H9 (cell line): ENCODE measurements at regions not wholly inside any gene's neighbourhood (a gene's known extent, or its start where the extent isn't known, plus 50 kb on each side); places are given as distances from the start of the nearest gene placed in this dataset. TPM values are rescaled to one million over a fixed set of nuclear protein-coding genes. Genes with fewer than 3 reads are reported as not detected.

Experiments used
- DNase-seq: peaks from one replicate; pipeline ENCODE4 v3.0.0-alpha.2; 2017
- H2AFZ ChIP-seq: one replicate; pipeline ENCODE4 v1.6.1; 2013; ENCODE audit warnings: mild to moderate bottlenecking, low read length, control low read depth, moderate library complexity
- H2AK5ac ChIP-seq: 2 replicates; pipeline ENCODE4 v1.6.1; 2013; ENCODE audit warnings: low read length, control low read depth, mixed read lengths; ENCODE audit not compliant: insufficient read length
- H2BK120ac ChIP-seq: one replicate; pipeline ENCODE4 v1.6.1; 2013; ENCODE audit warnings: low read depth, mild to moderate bottlenecking, low read length, control low read depth, inconsistent platforms; ENCODE audit not compliant: poor library complexity, severe bottlenecking
- H2BK12ac ChIP-seq: 2 replicates; pipeline ENCODE4 v1.6.1; 2013; ENCODE audit warnings: low read length, control low read depth, mixed read lengths, low read depth; ENCODE audit not compliant: insufficient read length
- H2BK15ac ChIP-seq: 2 replicates; pipeline ENCODE4 v1.6.1; 2013; ENCODE audit warnings: low read depth, low read length, control low read depth
- H2BK20ac ChIP-seq: one replicate; pipeline ENCODE4 v1.6.1; 2013; ENCODE audit warnings: low read depth, mild to moderate bottlenecking, low read length, control low read depth, inconsistent platforms; ENCODE audit not compliant: poor library complexity, severe bottlenecking
- H2BK5ac ChIP-seq: 2 replicates; pipeline ENCODE4 v1.6.1; 2013; ENCODE audit warnings: low read length, control low read depth, mixed read lengths; ENCODE audit not compliant: insufficient read length
- H3K14ac ChIP-seq: 2 replicates; pipeline ENCODE4 v1.6.1; 2013; ENCODE audit warnings: low read length, control low read depth; ENCODE audit not compliant: insufficient read depth
- H3K18ac ChIP-seq: 2 replicates; pipeline ENCODE4 v1.6.1; 2013; ENCODE audit warnings: low read depth, mild to moderate bottlenecking, mixed read lengths, low read length, control low read depth; ENCODE audit not compliant: insufficient read length
- H3K23ac ChIP-seq: 2 replicates; pipeline ENCODE4 v1.6.1; 2013; ENCODE audit warnings: low read length, control low read depth, mixed read lengths, low read depth; ENCODE audit not compliant: insufficient read length
- H3K23me2 ChIP-seq: 2 replicates; pipeline ENCODE4 v1.6.1; 2013; ENCODE audit warnings: low read depth, mild to moderate bottlenecking, mixed read lengths, low read length, control low read depth; ENCODE audit not compliant: insufficient read length, poor library complexity, severe bottlenecking
- H3K27ac ChIP-seq: 2 replicates; pipeline ENCODE4 v1.5.1; 2013; ENCODE audit warnings: low read length, control low read depth, mixed read lengths, low read depth; ENCODE audit not compliant: insufficient read length
- H3K27me3 ChIP-seq: 2 replicates; pipeline ENCODE4 v1.6.1; 2013; ENCODE audit warnings: low read length, control low read depth, inconsistent platforms; ENCODE audit not compliant: insufficient read depth
- H3K4ac ChIP-seq: 2 replicates; pipeline ENCODE4 v1.6.1; 2013; ENCODE audit warnings: low read depth, mild to moderate bottlenecking, control low read depth, inconsistent platforms, low read length, moderate library complexity
- H3K4me1 ChIP-seq: 2 replicates; pipeline ENCODE4 v1.6.1; 2013; ENCODE audit warnings: low read length, control low read depth, inconsistent platforms; ENCODE audit not compliant: insufficient read depth
- H3K4me2 ChIP-seq: 2 replicates; pipeline ENCODE4 v1.6.1; 2013; ENCODE audit warnings: low read length, control low read depth, mixed read lengths; ENCODE audit not compliant: insufficient read length, insufficient read depth
- H3K56ac ChIP-seq: 2 replicates; pipeline ENCODE4 v1.6.1; 2013; ENCODE audit warnings: low read depth, mild to moderate bottlenecking, mixed read lengths, low read length, control low read depth; ENCODE audit not compliant: insufficient read length
- H3K79me1 ChIP-seq: 2 replicates; pipeline ENCODE4 v1.6.1; 2013; ENCODE audit warnings: low read depth, mild to moderate bottlenecking, moderate library complexity, low read length, control low read depth, inconsistent platforms; ENCODE audit not compliant: insufficient read depth, poor library complexity, severe bottlenecking
- H3K79me2 ChIP-seq: 2 replicates; pipeline ENCODE4 v1.6.1; 2013; ENCODE audit warnings: low read length, control low read depth, inconsistent platforms; ENCODE audit not compliant: insufficient read depth
- H3K9ac ChIP-seq: 2 replicates; pipeline ENCODE4 v1.6.1; 2013; ENCODE audit warnings: low read length, control low read depth, mixed read lengths; ENCODE audit not compliant: insufficient read length; ENCODE audit errors: extremely low read depth
- H3K9me3 ChIP-seq: one replicate; pipeline ENCODE4 v1.6.1; 2013; ENCODE audit warnings: low read depth, low read length, inconsistent platforms; ENCODE audit not compliant: control insufficient read depth
- H3T11ph ChIP-seq: one replicate; pipeline ENCODE4 v1.6.1; 2013; ENCODE audit warnings: mild to moderate bottlenecking, low read length, control low read depth, inconsistent platforms
- H4K20me1 ChIP-seq: one replicate; pipeline ENCODE4 v1.6.1; 2013; ENCODE audit not compliant: control insufficient read depth, insufficient read length, insufficient read depth
- H4K5ac ChIP-seq: 2 replicates; pipeline ENCODE4 v1.6.1; 2013; ENCODE audit warnings: low read depth, mild to moderate bottlenecking, mixed read lengths, low read length, control low read depth; ENCODE audit not compliant: insufficient read length
- H4K8ac ChIP-seq: replicated peaks from 2 replicates; pipeline ENCODE4 v1.6.1; 2013; ENCODE audit warnings: low read length, control low read depth, mixed read lengths, low read depth; ENCODE audit not compliant: insufficient read length
- H4K91ac ChIP-seq: 2 replicates; pipeline ENCODE4 v1.6.1; 2013; ENCODE audit warnings: low read depth, mild to moderate bottlenecking, moderate library complexity, mixed read lengths, low read length, control low read depth; ENCODE audit not compliant: insufficient read length
- H3K27ac Mint-ChIP-seq, 3 experiments: 2 replicates in 2 of 3; 3 replicates in 1 of 3; pipeline ENCODE4 v1.8.0; 2020 to 2021; ENCODE audit warnings: mixed read lengths in 3 of 3, mild to moderate bottlenecking in 1 of 3, moderate library complexity in 1 of 3
- H3K27me3 Mint-ChIP-seq: 2 replicates; pipeline ENCODE4 v1.8.0; 2021; ENCODE audit warnings: low read depth, mild to moderate bottlenecking, moderate library complexity, mixed read lengths
- H3K36me3 Mint-ChIP-seq, 3 experiments: 2 replicates in 2 of 3; 3 replicates in 1 of 3; pipeline ENCODE4 v1.8.0; 2020 to 2021; ENCODE audit warnings: low read depth in 3 of 3, mixed read lengths in 3 of 3; ENCODE audit not compliant: insufficient read depth in 1 of 3
- H3K4me1 Mint-ChIP-seq, 2 experiments: 2 replicates each; pipeline ENCODE4 v1.8.0; 2020; ENCODE audit warnings: mixed read lengths in 2 of 2
- H3K4me3 Mint-ChIP-seq, 2 experiments: 2 replicates in 1 of 2; 3 replicates in 1 of 2; pipeline ENCODE4 v1.8.0; 2020 to 2021; ENCODE audit warnings: mild to moderate bottlenecking in 2 of 2, mixed read lengths in 2 of 2, moderate library complexity in 1 of 2
- H3K9me3 Mint-ChIP-seq, 2 experiments: 2 replicates in 1 of 2; 3 replicates in 1 of 2; pipeline ENCODE4 v1.8.0; 2020; ENCODE audit warnings: mild to moderate bottlenecking in 2 of 2, mixed read lengths in 2 of 2, moderate library complexity in 1 of 2
- WGBS: extraction: QIAGEN DNeasy Blood & Tissue Kit; methylation state at CpG from one replicate; pipeline ENCODE4 v1.1.7; 2013; ENCODE audit warnings: missing lambda C conversion rate, low lambda C conversion rate, mixed read lengths; ENCODE audit not compliant: insufficient read length; ENCODE audit errors: extremely low coverage; 5-methylcytosine and 5-hydroxymethylcytosine counted together
- microRNA-seq: library from miRNA; unstranded; fragments of <30 nt; microRNA quantifications from one replicate; pipeline ENCODE4, GENCODE V29; 2020; ENCODE audit warnings: borderline microRNAs expressed
- TF ChIP-seq, protein P1 (sequence below): fragments of 200-600 bp; sonication (generic); conservative IDR thresholded peaks from 3 replicates; pipeline ENCODE4 v1.8.0; 2021; ENCODE audit warnings: antibody characterized with exemption, mild to moderate bottlenecking

GRCh38 chr11:11672101-11672500 is 50.3 kb upstream of the GALNT18 start:
- Mint-ChIP-seq H3K4me1 (peaks cover 10 to 20% of the 10 kb centered on the region in 2 experiments; a peak in 2 of 4 replicates), H3K9me3 (peaks cover 4 to 5% of the 10 kb centered on the region in 2 experiments; a peak in 4 of 5 replicates), H3K27me3 (no peaks in the 10 kb centered on the region), H3K4me3 (no peak overlapping the region), H3K36me3 (peaks cover 0 to 4% (median 2%) of the 10 kb centered on the region in 3 experiments; a peak in 4 of 7 replicates), H3K27ac (peak overlapping the region in 1 of 3 experiments; percentile 85; a peak in 2 of 7 replicates)
- H2AK5ac ChIP-seq, result no peak overlapping the region
- no peak overlapping the region for H3K4ac ChIP-seq
- no peak overlapping the region for H2AFZ ChIP-seq
- H2BK15ac ChIP-seq, result no peak overlapping the region
- no peak overlapping the region for H4K8ac ChIP-seq
- no peak overlapping the region for H3K18ac ChIP-seq
- H3K14ac ChIP-seq, result no peak overlapping the region
- no peak overlapping the region for H4K5ac ChIP-seq
- H3K79me1 ChIP-seq, result no peaks in the 10 kb centered on the region
- H2BK5ac ChIP-seq, result no peak overlapping the region
- H2BK120ac ChIP-seq, result no peak overlapping the region
- no CpG with 5 or more reads among the region's 3 CpGs for WGBS
- H3K9me3 ChIP-seq, result no peaks in the 10 kb centered on the region
- H3K23me2 ChIP-seq, result no peaks in the 10 kb centered on the region
- H3K27ac ChIP-seq, result no peak overlapping the region
- H3T11ph ChIP-seq, result no peak overlapping the region
- no peaks in the 10 kb centered on the region; the same call in 1 of the 2 replicates for H3K4me1 ChIP-seq
- TF ChIP-seq, protein P1, sequence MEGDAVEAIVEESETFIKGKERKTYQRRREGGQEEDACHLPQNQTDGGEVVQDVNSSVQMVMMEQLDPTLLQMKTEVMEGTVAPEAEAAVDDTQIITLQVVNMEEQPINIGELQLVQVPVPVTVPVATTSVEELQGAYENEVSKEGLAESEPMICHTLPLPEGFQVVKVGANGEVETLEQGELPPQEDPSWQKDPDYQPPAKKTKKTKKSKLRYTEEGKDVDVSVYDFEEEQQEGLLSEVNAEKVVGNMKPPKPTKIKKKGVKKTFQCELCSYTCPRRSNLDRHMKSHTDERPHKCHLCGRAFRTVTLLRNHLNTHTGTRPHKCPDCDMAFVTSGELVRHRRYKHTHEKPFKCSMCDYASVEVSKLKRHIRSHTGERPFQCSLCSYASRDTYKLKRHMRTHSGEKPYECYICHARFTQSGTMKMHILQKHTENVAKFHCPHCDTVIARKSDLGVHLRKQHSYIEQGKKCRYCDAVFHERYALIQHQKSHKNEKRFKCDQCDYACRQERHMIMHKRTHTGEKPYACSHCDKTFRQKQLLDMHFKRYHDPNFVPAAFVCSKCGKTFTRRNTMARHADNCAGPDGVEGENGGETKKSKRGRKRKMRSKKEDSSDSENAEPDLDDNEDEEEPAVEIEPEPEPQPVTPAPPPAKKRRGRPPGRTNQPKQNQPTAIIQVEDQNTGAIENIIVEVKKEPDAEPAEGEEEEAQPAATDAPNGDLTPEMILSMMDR, result no peak
- no peak overlapping the region for H3K23ac ChIP-seq
- no peak overlapping the region for H3K4me2 ChIP-seq
- no peak overlapping the region for H3K56ac ChIP-seq
- H3K27me3 ChIP-seq, result no peaks in the 10 kb centered on the region
- no peaks in the 10 kb centered on the region for H4K20me1 ChIP-seq
- H2BK20ac ChIP-seq, result no peak overlapping the region
- H4K91ac ChIP-seq, result no peak overlapping the region
- H3K79me2 ChIP-seq, result no peaks in the 10 kb centered on the region
- DNase-seq, result no peak
- H3K9ac ChIP-seq, result no peak overlapping the region
- no peak overlapping the region for H2BK12ac ChIP-seq

Small RNA genes lying in the stretch of these regions (microRNA-seq; reads per million reads assigned to microRNA genes)
- not detected for gene MIR8070
